Ammon's horn (tissue), 1 donor: ENCODE measurements at regions not wholly inside any gene's neighbourhood (a gene's known extent, or its start where the extent isn't known, plus 50 kb on each side); places are given as distances from the start of the nearest gene placed in this dataset.
A peak's percentile ranks its signal among the peaks of the same experiment; 100 is the strongest.

Experiments used
- DNase-seq: peaks from one replicate; pipeline ENCODE4 v3.0.0-alpha.2; 2016; ENCODE audit warnings: low spot score

DNA sequence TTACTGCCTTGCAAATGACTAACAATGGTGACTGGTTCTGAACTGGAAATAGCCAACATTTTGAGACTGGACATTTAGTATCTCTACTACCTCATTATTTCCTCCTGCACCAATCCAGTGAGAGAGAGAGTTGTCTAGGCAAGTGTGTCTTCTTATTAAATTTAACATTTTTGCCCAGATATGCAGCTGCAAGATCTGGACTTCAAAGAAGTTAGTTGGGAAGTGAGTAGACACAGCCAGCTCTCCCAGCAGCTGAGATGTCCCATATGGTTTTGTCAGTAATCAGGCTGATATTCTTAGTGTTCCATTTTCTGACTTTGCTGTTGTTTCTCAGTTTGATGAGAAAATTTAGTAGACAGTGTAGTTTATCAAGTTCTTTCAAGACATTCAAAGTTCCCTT is 1778.8 kb upstream of the CDH6 start:
- no peak for DNase-seq

- DNase-seq: no peak
Measured at GRCh38 chr5:29412979-29413378, 1780.5 kb upstream of the CDH6 start.

GRCh38 chr5:29402270-29402669 is 1791.2 kb upstream of the CDH6 start:
- no peak for DNase-seq

DNA sequence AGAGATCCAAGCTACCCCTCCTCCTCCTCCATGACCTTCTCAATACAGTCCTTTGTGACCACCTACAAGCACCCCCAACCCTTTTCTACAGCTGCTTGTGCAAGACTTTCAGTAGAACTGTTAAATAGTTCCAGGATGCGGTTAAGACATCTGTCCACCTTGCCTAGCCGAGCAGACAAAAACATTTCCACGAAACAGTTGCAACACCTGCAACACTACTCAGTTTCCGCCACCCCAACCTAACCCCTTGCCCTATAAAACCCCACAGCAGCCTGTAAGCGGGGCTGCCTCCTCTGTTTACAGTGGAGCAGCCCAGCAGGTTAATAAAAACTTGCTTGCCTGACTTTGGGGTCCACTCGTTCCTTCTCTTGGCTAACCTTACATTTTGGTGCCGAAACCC is 1803.5 kb upstream of the CDH6 start:
- no peak for DNase-seq

DNA sequence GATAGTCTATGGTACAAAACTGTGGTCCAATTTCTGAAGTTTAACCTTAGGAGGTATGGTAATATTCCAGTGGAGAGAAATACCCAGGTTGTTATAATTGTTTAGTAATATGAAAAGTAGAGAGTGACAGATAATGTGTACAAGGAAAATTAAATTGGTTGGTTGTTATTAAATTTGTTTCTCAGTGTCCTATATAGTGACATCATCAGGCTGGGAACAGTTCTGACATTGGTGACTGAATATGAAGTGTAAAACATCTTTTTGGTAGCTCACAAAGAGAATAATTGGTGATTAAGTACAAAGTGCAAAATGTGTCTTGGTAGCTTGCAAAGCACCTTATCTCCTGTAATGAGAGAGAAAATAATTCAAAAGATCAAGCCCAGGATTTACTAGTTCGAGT is 1806.1 kb upstream of the CDH6 start:
- no peak for DNase-seq

- no peak for DNase-seq
Measured at GRCh38 chr5:29382780-29383179, 1810.7 kb upstream of the CDH6 start.

DNA sequence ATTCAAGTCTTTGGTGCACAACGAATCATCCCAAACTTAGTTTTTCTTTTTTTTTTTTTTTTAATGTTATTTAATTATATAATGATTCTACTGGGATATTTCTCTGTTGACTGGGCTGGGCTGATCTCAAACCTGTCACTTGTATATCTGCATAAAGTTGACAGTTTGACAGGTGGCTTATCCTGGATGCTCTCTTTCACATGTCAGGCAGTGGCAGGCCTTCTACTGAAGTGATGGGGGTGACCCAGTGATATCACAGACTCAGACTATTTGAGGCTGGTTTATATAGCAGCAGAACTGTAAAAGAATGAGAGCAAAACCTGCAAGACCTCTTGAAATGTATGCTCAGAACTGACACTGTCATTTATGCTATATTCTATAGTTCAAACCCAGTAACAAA is 1813.5 kb upstream of the CDH6 start:
- no peak for DNase-seq

- DNase-seq: no peak
Measured at GRCh38 chr5:29379619-29380018, 1813.9 kb upstream of the CDH6 start.

GRCh38 chr5:29378104-29378503 is 1815.4 kb upstream of the CDH6 start:
- DNase-seq: no peak

- DNase-seq: no peak
Measured at GRCh38 chr5:29370248-29370647, 1823.2 kb upstream of the CDH6 start.

GRCh38 chr5:29367176-29367833 is 1826.2 kb upstream of the CDH6 start:
- DNase-seq: peak; percentile 41

GRCh38 chr5:29351170-29351569 is 1842.3 kb upstream of the CDH6 start:
- DNase-seq: no peak

GRCh38 chr5:29337030-29337429 is 1856.5 kb upstream of the CDH6 start:
- no peak for DNase-seq

DNA sequence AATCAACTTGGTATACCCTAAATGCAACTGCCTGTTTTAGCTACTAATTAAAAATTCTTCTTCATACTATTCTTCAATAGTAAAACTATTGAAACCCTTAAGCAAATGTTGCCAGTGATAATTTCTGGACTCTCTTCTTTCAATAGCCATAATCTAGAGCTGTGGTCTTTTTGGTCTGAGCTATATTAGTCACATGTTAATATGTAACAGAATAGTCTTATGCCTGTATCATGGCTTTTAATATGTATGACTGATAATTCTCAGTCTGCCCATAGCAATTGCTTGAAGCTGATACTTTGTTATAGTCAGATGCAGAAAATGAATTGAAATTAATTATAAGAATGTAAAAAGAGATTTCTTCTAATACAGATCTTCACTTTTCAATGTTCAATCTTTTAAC is 1871.9 kb upstream of the CDH6 start:
- DNase-seq: no peak

GRCh38 chr5:29309359-29309758 is 1884.1 kb upstream of the CDH6 start:
- DNase-seq: no peak

- DNase-seq: no peak
Measured at GRCh38 chr5:29307478-29307877, 1886.0 kb upstream of the CDH6 start.

DNA sequence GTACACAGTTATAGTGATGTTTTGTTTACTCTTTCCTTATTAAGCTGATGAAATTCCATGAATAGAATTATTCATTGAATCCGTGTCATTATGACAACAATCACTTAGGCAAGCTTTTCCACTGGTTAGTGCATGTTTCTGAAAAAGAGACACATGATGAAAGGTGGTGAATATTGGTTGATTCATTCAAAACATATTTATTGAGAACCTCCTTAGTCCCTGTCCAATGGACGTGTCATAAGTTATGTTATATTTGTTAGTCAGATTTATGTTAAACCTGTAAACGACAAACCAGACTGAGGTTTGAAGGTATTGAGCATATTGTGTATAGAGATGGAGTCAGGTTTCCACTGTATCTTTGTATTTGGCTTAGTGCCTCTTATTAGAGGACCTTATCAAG is 1888.9 kb upstream of the CDH6 start:
- DNase-seq: no peak

GRCh38 chr5:29296548-29296947 is 1896.9 kb upstream of the CDH6 start:
- DNase-seq: no peak

DNA sequence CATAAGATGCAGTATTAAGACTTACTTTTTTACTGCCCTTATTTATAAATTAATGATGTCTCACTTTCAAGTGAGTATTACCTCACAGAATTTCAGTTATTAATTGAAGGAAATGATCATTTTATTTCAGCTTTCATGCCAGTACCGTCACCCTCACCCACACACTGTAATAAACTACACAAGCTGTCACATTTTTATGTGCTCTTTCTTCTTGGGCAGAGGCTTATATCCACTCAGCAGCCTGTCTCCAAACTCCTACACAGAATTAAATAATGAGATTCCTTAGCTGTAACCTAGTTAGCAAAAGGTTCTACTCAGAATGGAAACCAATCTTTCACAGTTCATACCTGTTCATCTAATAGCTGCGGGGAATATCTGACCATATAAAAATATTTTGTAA is 1915.8 kb upstream of the CDH6 start:
- DNase-seq: peak; percentile 14

DNA sequence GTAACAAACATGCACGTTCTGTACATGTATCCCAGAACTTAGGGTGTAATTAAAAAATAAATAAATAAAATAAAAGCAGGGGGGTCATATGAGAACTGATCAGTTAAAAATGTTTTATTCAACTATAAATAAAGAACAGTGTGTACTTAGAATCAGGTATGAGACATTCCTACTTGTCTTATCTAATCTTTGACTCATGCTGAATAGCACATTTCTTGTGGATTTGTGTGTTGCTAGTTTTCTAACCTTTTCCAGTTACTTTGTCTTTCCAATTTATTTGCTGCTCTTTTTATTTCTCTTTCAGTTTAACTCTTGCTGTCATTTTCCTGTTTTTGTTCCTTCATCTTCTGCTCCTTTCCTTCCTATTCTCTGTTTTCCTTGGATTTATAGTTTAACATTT is 1917.1 kb upstream of the CDH6 start:
- no peak for DNase-seq

GRCh38 chr5:29263915-29264351 is 1929.6 kb upstream of the CDH6 start:
- DNase-seq: no peak

DNA sequence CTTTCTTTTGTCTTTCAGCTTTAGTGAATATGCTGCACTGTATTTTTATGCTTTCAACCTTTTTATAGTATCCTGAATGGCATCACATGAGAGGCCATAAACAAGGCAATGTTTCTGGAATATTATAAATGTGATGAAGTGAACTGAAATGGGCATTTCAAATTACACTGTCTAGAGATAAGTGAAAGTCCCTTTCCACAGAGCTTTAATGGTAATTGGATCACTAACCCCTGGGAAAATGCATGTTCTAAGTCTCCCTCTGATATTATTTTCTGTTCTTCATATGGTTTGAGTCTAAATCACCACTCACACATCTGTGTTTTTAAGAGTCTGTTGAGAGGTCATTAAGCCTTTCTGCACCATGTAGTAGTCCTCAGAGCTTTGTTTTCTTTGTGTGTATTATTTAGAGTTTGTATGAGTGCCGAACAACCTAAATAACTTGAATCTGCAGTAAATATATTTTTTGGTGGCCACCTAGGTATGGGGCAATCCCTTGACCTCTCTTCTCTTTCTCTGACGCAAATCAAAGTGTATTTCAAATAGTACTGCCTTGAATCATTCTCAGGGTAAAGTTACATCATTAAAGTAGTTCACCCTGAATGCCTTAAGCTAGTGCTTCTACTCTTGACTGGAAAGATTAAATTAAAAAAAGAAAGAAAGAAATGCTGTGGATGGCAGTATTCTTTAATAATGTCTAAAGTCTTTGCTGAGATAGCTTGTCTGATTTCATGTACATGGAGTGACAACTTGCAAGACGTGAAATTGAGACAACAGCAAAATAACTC is 1931.0 kb upstream of the CDH6 start:
- DNase-seq: no peak

DNA sequence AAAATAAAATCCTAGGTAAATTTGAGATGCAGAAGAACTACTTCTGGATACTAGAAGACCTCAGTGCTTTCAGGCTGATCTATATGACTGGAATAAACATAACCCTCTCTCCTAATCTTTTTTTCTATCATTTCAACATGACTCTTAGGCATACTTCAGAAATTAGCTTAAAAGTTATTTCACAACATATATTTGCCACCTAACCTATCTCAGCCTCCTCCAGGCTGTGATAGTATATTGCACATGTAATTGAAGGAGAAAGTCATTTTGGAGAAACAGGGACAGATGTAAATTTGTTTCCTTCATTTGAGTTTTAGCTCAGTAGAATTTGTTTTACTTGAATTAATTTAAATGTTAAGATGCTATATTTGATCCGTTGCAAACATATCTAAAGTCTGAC is 1932.3 kb upstream of the CDH6 start:
- DNase-seq: no peak

GRCh38 chr5:29252390-29252789 is 1941.1 kb upstream of the CDH6 start:
- DNase-seq: no peak
